ENCODE measurements at regions not wholly inside any gene's neighbourhood (a gene's known extent, or its start where the extent isn't known, plus 50 kb on each side); places are given as distances from the start of the nearest gene placed in this dataset.
"Not testable (repeated sequence)": the region's sequence is repeated elsewhere in the genome, so short reads cannot be mapped to it uniquely, and the experiment has no call there.

GRCh38 chr3:106347350-106347749 lies 478.5 kb upstream of the CBLB start:
- DNase-seq (no peak), ATAC-seq (no peak)
- Mint-ChIP-seq H3K9me3 (no peaks in the 10 kb centered on the region), H3K4me1 (no peaks in the 10 kb centered on the region), H3K27ac (no peak overlapping the region), H3K4me3 (no peak overlapping the region), H3K27me3 (no peaks in the 10 kb centered on the region)

- Mint-ChIP-seq H3K4me3 (no peak overlapping the region), H3K27me3 (no peaks in the 10 kb centered on the region), H3K9me3 (peaks cover 1 to 3% of the 10 kb centered on the region in 2 donors), H3K27ac (no peak overlapping the region), H3K4me1 (no peaks in the 10 kb centered on the region)
- no peak for DNase-seq
- no peak for ATAC-seq
These were observed 479.4 kb upstream of the CBLB start for GRCh38 chr3:106348139-106348690.

DNA sequence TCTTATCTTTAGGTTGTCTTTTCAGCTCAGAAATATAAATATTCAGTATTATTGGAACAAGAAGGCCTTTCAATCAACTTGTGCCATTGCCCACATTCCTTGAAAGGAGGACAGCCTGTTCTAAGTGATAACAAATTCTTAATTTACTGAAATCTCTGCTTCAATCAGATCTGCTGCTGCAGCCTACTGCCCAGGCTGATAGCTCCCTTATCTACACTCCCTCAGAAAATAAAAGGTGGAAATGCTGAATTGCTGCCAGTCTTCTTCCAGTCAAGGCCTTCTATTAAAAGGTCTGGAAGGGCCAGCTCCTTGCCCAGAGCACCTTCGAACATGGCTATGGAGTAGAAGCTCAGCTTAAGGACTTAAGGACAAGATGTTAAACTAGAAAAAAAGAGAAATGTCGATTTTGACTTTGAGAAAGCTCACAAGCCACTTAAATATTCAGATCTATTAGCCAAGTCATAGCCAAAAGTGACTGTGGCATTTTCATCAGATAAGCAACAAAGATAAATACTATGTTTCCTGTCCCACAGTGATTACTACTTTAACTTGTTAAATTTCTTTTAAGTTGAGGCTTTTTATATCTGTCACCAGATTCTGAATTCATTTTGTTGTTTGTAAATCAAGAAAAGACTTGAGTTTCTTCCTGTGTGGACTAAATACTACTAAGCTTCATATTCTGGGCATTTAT lies 480.5 kb upstream of the CBLB start:
- no peaks in the 10 kb centered on the region for H3K4me1 Mint-ChIP-seq
- H3K9me3 Mint-ChIP-seq: peaks cover 10 to 14% of the 10 kb centered on the region in 2 donors
- ATAC-seq: no peak
- no peaks in the 10 kb centered on the region for H3K27me3 Mint-ChIP-seq
- no peak for DNase-seq
- no peak overlapping the region for H3K4me3 Mint-ChIP-seq
- no peak overlapping the region for H3K27ac Mint-ChIP-seq

- no peak for ATAC-seq
- Mint-ChIP-seq H3K9me3 (peaks cover 43 to 50% of the 10 kb centered on the region in 2 donors), H3K27me3 (no peaks in the 10 kb centered on the region), H3K4me1 (peaks cover 19% of the 10 kb centered on the region), H3K27ac (no peak overlapping the region), H3K4me3 (no peak overlapping the region)
- no peak for DNase-seq
These were observed 487.1 kb upstream of the CBLB start for GRCh38 chr3:106355873-106356272.

DNA sequence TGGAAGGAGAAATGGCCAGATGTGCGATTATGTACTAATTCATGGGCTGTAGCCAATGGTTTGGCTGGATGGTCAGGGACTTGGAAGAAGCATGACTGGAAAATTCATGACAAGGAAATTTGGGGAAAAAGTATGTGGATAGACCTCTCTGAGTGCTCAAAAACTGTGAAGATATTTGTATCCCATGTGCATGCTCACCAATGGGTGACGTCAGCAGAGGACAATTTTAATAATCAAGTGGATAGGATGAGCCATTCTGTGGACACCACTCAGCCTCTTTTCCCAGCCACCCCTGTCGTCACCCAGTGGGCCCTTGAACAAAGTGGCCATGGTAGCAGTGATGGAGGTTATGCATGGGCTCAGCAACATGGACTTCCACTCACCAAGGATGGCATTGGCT lies 490.9 kb upstream of the CBLB start:
- no peak overlapping the region for H3K27ac Mint-ChIP-seq
- ATAC-seq (no peak), DNase-seq (no peak)
- no peaks in the 10 kb centered on the region for H3K27me3 Mint-ChIP-seq
- peaks cover 40 to 45% of the 10 kb centered on the region in 2 donors for H3K9me3 Mint-ChIP-seq
- H3K4me3 Mint-ChIP-seq: no peak overlapping the region
- H3K4me1 Mint-ChIP-seq: peaks cover 20% of the 10 kb centered on the region

DNA sequence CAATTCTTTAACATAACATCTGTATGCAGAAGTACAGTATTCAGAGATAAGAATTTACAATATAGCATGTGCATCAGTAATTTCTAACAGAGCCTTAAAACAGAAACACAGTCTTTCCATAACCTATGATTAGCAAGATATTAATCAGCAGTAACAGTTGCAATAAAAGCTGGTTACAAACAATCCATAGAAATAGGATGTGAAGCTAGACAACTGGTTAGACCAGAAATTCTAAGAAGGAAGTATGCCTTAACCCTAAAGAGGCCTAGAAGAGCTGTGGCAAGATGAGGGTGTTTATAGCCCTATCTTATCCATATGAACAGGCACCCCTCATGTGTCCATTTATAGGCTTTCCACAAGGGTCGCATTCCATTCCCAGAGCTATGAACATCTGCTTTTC lies 492.1 kb upstream of the CBLB start:
- peaks cover 23% of the 10 kb centered on the region for H3K4me1 Mint-ChIP-seq
- not testable (repeated sequence) for ATAC-seq, H3K4me3 Mint-ChIP-seq, H3K27me3 Mint-ChIP-seq, DNase-seq, H3K27ac Mint-ChIP-seq
- H3K9me3 Mint-ChIP-seq: peaks cover 39 to 48% of the 10 kb centered on the region in 2 donors

DNA sequence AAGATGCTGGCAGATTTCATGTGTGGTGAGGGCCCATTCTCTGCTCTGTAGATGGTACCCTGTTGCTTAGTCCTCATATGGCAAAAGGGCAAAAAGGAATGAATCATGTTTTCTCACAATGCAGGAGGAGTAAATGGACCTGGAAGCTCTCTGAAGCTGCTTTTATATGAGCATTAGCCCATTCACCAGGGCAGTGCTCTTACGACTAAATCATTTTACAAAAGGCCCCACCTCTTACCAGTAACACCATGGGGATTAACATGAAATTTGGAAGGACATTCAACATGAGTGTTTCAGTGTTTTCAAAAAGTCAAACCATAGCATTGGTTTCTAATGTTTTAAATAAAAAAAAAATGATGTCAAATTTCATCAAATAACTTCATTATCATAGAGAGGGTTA lies 495.7 kb upstream of the CBLB start:
- H3K27ac Mint-ChIP-seq: no peak overlapping the region
- DNase-seq (no peak), ATAC-seq (no peak)
- H3K4me1 Mint-ChIP-seq: peaks cover 11% of the 10 kb centered on the region
- H3K4me3 Mint-ChIP-seq: no peak overlapping the region
- no peaks in the 10 kb centered on the region for H3K27me3 Mint-ChIP-seq
- peaks cover 28 to 31% of the 10 kb centered on the region in 2 donors for H3K9me3 Mint-ChIP-seq

DNA sequence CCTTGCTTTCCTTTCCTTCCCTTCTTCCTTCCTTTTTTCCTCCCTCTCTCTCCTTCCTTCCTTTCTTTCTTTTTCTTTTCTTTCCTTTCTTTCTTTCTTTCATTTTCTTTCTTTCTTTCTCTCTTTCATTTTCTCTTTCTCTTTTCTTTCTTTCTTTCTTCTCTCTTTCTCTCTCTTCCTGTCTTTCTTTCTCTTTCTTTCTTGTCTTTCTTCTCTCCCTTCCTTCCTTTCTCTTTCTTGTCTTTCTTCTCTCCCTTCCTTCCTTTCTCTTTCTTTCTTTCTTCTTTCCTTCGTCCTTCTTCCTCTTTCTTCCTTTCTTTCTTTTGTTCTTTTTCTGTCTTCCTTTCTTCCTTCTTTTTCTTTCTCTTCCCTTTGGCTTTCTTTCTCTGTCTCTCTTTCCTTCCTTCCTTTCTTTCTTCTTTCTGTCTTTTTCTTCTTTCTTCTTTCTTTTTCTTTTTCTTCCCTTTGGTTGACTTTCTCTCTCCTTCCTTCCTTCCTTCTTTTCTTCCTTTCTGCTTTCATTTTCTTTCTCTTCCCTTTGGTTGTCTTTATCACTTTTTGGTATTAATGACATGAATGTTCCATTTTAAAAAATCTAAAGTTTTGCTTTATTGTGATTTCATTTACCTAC lies 496.4 kb upstream of the CBLB start:
- H3K27ac Mint-ChIP-seq: peak overlapping the region; percentile 50 to 81
- ATAC-seq (no peak), DNase-seq (no peak)
- H3K4me1 Mint-ChIP-seq: peaks cover 11% of the 10 kb centered on the region
- no peaks in the 10 kb centered on the region for H3K27me3 Mint-ChIP-seq
- H3K9me3 Mint-ChIP-seq: peaks cover 22 to 24% of the 10 kb centered on the region in 2 donors
- peak overlapping the region; percentile 43 to 69 for H3K4me3 Mint-ChIP-seq

DNA sequence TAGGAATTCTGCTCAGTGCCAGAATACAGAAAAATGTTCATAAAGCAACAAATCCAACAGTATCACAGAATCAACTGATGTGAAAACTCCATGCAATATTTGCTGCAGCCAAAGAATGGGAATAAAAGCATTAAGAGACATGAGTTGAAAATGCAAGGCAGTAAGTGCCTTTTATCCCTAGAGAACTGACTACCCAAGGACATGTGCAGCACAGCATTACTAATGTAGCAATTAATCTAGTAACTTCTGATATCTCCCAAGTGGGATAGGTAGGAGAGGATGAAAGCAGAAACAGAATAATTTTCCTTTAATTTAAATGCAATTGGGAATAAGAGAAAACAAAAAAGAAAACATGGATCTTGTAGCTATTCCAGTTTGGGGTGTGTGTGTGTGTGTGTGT lies 497.5 kb upstream of the CBLB start:
- Mint-ChIP-seq H3K4me3 (no peak overlapping the region), H3K27ac (no peak overlapping the region), H3K27me3 (no peaks in the 10 kb centered on the region), H3K4me1 (peaks cover 11% of the 10 kb centered on the region), H3K9me3 (peaks cover 19 to 21% of the 10 kb centered on the region in 2 donors)
- no peak for ATAC-seq
- DNase-seq: no peak

DNA sequence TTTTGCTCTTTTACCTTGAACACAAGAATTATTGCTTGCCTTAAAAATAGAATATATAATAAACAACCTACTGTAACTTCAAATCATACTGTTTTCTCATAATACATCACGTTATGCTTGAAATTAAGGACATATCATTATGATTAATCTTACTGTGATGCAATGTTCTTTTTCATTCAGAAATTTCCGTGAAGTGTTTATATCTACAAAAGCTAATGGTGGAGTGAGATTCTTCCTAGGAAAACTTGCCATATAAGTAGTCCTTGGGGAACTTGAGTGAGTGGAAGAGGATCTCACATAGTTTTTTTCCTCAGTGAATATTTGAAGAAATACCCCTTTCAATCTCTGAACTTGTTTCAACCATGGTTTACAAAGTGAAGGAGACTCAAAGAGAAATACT lies 498.7 kb upstream of the CBLB start:
- DNase-seq (no peak), ATAC-seq (no peak)
- H3K27ac Mint-ChIP-seq: no peak overlapping the region
- H3K27me3 Mint-ChIP-seq: no peaks in the 10 kb centered on the region
- no peak overlapping the region for H3K4me3 Mint-ChIP-seq
- H3K4me1 Mint-ChIP-seq: peaks cover 11% of the 10 kb centered on the region
- H3K9me3 Mint-ChIP-seq: peaks cover 9 to 12% of the 10 kb centered on the region in 2 donors

DNA sequence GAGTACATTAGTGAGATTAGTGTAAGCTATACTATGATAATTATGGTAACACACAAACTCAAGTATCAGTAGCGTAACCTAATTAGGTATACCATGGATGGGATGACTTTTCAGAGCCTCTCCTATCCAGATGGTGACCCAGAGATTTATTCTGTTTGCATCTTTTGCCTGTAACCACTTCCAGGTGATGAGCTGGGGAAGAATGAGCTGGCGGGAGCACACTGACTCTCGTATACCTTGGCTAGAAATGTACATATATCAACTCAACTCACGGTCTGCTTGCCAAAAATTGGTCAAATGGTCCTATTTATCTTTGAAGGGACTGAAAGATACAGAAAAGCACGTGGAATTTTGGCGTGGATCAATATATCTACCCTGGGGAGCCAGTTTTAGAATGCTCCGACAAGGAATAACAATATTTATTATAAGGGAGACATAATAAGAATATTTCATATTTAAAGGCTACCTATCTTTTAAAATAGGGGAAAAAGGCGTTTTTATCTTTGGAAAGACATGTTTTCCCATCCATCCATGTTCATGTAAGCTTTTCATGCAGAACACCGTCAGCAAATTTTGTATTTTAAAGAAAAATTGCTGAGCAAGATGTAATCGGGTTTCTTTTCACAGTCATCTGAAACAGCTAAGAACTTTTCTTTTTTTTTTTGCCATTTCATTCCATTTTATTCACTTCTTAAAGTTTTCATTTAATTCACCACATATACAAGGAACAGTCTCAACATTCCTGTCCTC lies 502.6 kb upstream of the CBLB start:
- Mint-ChIP-seq H3K27ac (no peak overlapping the region), H3K4me3 (no peak overlapping the region), H3K9me3 (no peaks in the 10 kb centered on the region), H3K27me3 (no peaks in the 10 kb centered on the region), H3K4me1 (no peaks in the 10 kb centered on the region)
- no peak for DNase-seq
- no peak for ATAC-seq

DNA sequence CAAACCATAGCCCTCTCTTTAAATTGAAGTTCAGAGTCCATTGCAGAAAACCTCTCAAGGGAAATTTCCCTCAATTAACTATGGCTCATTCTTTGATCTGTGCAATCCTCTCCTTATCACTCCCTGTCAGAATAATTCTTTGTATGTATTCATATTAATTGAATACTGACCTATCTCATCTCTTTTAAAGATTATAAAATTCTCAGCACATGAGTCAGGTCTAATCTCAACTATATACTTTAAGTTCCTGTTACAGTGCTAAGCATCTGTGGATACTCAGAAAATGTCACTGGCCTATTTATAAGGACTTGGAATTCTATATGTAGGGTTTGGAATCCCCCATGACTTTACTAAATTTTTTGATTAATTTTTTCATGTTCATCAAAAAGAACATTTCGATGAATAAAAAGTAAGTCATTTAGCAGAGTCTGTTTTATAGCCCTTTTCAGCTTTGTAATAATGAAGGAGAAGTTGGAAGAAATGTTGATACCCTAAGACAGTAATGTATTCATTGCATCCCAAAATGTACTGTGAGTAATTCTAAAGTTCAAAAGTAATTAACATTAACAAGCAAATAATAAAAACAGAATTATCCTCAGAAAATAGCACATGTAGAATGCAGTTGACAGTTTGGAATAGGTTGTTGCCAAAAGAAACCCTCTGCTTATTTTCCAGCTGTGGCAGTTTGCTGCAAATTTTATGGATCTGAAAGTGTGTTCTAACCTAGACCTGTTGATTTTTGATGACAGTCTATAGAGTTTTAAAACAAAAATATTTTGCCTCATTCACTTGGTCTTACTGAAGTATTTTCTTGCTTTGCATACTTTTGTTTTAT lies 503.4 kb upstream of the CBLB start:
- H3K27ac Mint-ChIP-seq: no peak overlapping the region

GRCh38 chr3:106372806-106373190 lies 504.0 kb upstream of the CBLB start:
- H3K27me3 Mint-ChIP-seq: no peaks in the 10 kb centered on the region
- no peak overlapping the region for H3K4me3 Mint-ChIP-seq
- no peak overlapping the region for H3K27ac Mint-ChIP-seq
- DNase-seq (no peak), ATAC-seq (no peak)
- H3K9me3 Mint-ChIP-seq: no peaks in the 10 kb centered on the region
- H3K4me1 Mint-ChIP-seq: peaks cover 3% of the 10 kb centered on the region

More for the DNA sequence above, 503.4 kb upstream of the CBLB start:
- ATAC-seq: no peak
- no peaks in the 10 kb centered on the region for H3K4me1 Mint-ChIP-seq
- H3K4me3 Mint-ChIP-seq: no peak overlapping the region
- no peak for DNase-seq
- H3K27me3 Mint-ChIP-seq: no peaks in the 10 kb centered on the region
- H3K9me3 Mint-ChIP-seq: no peaks in the 10 kb centered on the region

GRCh38 chr3:106376016-106376570 lies 507.3 kb upstream of the CBLB start:
- H3K4me1 Mint-ChIP-seq: peaks cover 6% of the 10 kb centered on the region
- H3K9me3 Mint-ChIP-seq: no peaks in the 10 kb centered on the region
- no peak for DNase-seq
- no peak for ATAC-seq
- H3K4me3 Mint-ChIP-seq: no peak overlapping the region
- H3K27ac Mint-ChIP-seq: no peak overlapping the region
- H3K27me3 Mint-ChIP-seq: no peaks in the 10 kb centered on the region

GRCh38 chr3:106379251-106379750 lies 510.5 kb upstream of the CBLB start:
- DNase-seq: no peak
- no peak for ATAC-seq
- Mint-ChIP-seq H3K4me3 (no peak overlapping the region), H3K4me1 (peaks cover 6% of the 10 kb centered on the region), H3K27me3 (no peaks in the 10 kb centered on the region), H3K9me3 (no peaks in the 10 kb centered on the region), H3K27ac (no peak overlapping the region)
